ENCODE measurements at regions not wholly inside any gene's neighbourhood (a gene's known extent, or its start where the extent isn't known, plus 50 kb on each side); places are given as distances from the start of the nearest gene placed in this dataset.
A peak's percentile ranks its signal among the peaks of the same experiment; 100 is the strongest.
"Not testable (repeated sequence)": the region's sequence is repeated elsewhere in the genome, so short reads cannot be mapped to it uniquely, and the experiment has no call there.

GRCh38 chr1:221029981-221030649, 150.9 kb downstream of the HLX start:
- DNase-seq, result no peak

- no peak for DNase-seq
Observed at GRCh38 chr1:221030990-221031389, 151.7 kb downstream of the HLX start.

- no peak for DNase-seq
Observed at GRCh38 chr1:221031458-221032203, 152.4 kb downstream of the HLX start.

- DNase-seq, result no peak
Observed at GRCh38 chr1:221032204-221032585, 153.0 kb downstream of the HLX start.

- no peak for DNase-seq
Observed at GRCh38 chr1:221032637-221033280, 153.5 kb downstream of the HLX start.

- peak; percentile 16 for DNase-seq
Observed at GRCh38 chr1:221035662-221036153, 156.5 kb downstream of the HLX start.

- no peak for DNase-seq
Observed at GRCh38 chr1:221039616-221040015, 160.4 kb downstream of the HLX start.

GRCh38 chr1:221040101-221040500, 160.9 kb downstream of the HLX start:
- no peak for DNase-seq

GRCh38 chr1:221040691-221041285, 161.5 kb downstream of the HLX start:
- no peak for DNase-seq

- no peak for DNase-seq
Observed at GRCh38 chr1:221044538-221044937, 165.3 kb downstream of the HLX start.

- no peak for DNase-seq
Observed at GRCh38 chr1:221045151-221045550, 165.9 kb downstream of the HLX start.

GRCh38 chr1:221045842-221046831, 166.9 kb downstream of the HLX start:
- peak; percentile 81 for DNase-seq

- not testable (repeated sequence) for DNase-seq
Observed at GRCh38 chr1:221051391-221051790, 172.1 kb downstream of the HLX start.

GRCh38 chr1:221053889-221054288, 174.6 kb downstream of the HLX start:
- no peak for DNase-seq

GRCh38 chr1:221059506-221059905, 180.3 kb downstream of the HLX start:
- DNase-seq, result no peak

GRCh38 chr1:221063651-221064050, 184.4 kb downstream of the HLX start:
- DNase-seq, result no peak

GRCh38 chr1:221066351-221067001, 187.2 kb downstream of the HLX start:
- no peak for DNase-seq

GRCh38 chr1:221067721-221068120, 188.5 kb downstream of the HLX start:
- DNase-seq, result no peak

- DNase-seq, result peak; percentile 79
Observed at GRCh38 chr1:221069178-221069903, 190.1 kb downstream of the HLX start.

GRCh38 chr1:221069986-221070385, 190.7 kb downstream of the HLX start:
- DNase-seq, result no peak

GRCh38 chr1:221071777-221072176, 192.5 kb downstream of the HLX start:
- no peak for DNase-seq
